H1 (cell line): ENCODE measurements at regions not wholly inside any gene's neighbourhood (a gene's known extent, or its start where the extent isn't known, plus 50 kb on each side); places are given as distances from the start of the nearest gene placed in this dataset.

Experiments used
- CTCF ChIA-PET: fragments of 300-600 bp; sonication (Branson Sonifier 250); formaldehyde crosslinking; loops from one replicate; lab custom pipeline; 2021; ENCODE audit not compliant: partially characterized antibody; lab: Charles Lee
- POLR2A ChIA-PET: fragments of 300-600 bp; sonication (Branson Sonifier 250); formaldehyde crosslinking; loops from one replicate; lab custom pipeline; 2021; ENCODE audit warnings: inconsistent platforms; ENCODE audit not compliant: partially characterized antibody; lab: Charles Lee
- DNase-seq, 2 experiments: peaks; one replicate each; pipeline versions ENCODE4 v3.0.0 to v3.0.0-alpha.2; 2010 to 2022; ENCODE audit warnings: low spot score in 2 of 2, low read depth in 1 of 2, mixed read lengths in 1 of 2
- FAIRE-seq: peaks from 2 replicates; lab custom pipeline; 2011; peaks lifted over from hg19 to GRCh38; lab: Jason Lieb, UNC
- H2AFZ ChIP-seq: 2 replicates; pipeline ENCODE4 v1.8.1; 2012; ENCODE audit warnings: low read length, inconsistent platforms
- H2AK5ac ChIP-seq: 2 replicates; pipeline ENCODE4 v1.6.1; 2013; ENCODE audit warnings: low read depth, low read length
- H2BK120ac ChIP-seq: replicated peaks from 2 replicates; pipeline ENCODE3; 2013; ENCODE audit warnings: low read depth, low read length, inconsistent platforms
- H2BK12ac ChIP-seq: 2 replicates; pipeline ENCODE4 v1.6.1; 2013; ENCODE audit warnings: low read depth, low read length
- H2BK15ac ChIP-seq: 2 replicates; pipeline ENCODE4 v1.6.1; 2013; ENCODE audit warnings: low read length
- H2BK20ac ChIP-seq: 2 replicates; pipeline ENCODE4 v1.6.1; 2013; ENCODE audit warnings: low read length
- H2BK5ac ChIP-seq: 2 replicates; pipeline ENCODE4 v1.6.1; 2013; ENCODE audit warnings: low read depth, low read length
- H3K14ac ChIP-seq: 2 replicates; pipeline ENCODE4 v1.6.1; 2013; ENCODE audit warnings: inconsistent platforms; ENCODE audit not compliant: insufficient read length
- H3K18ac ChIP-seq: 2 replicates; pipeline ENCODE4 v1.6.1; 2013; ENCODE audit warnings: low read length; ENCODE audit errors: extremely low read depth
- H3K23ac ChIP-seq: 2 replicates; pipeline ENCODE4 v1.6.1; 2013; ENCODE audit warnings: inconsistent platforms; ENCODE audit not compliant: insufficient read length
- H3K23me2 ChIP-seq: 2 replicates; pipeline ENCODE4 v1.6.1; 2013; ENCODE audit warnings: low read depth, low read length
- H3K27ac ChIP-seq: 2 replicates; pipeline ENCODE4 v1.6.1; 2011; ENCODE audit warnings: low read depth, low read length, inconsistent platforms
- H3K27me3 ChIP-seq, 4 experiments: replicated peaks in 1 of 4; 1 replicate in 1 of 4; 2 replicates in 3 of 4; pipeline versions ENCODE4 v1.6.1 to v1.8.1; 2011 to 2013; ENCODE audit warnings: low read length in 3 of 4, mild to moderate bottlenecking in 3 of 4, inconsistent platforms in 2 of 4, mixed read lengths in 2 of 4, moderate library complexity in 1 of 4; ENCODE audit not compliant: control insufficient read depth in 3 of 4, insufficient read depth in 3 of 4; ENCODE audit errors: extremely low read depth in 1 of 4
- H3K36me3 ChIP-seq, 4 experiments: 2 replicates each; pipeline versions ENCODE4 v1.6.1 to v1.8.1; 2011 to 2013; ENCODE audit warnings: mild to moderate bottlenecking in 4 of 4, low read length in 3 of 4, moderate library complexity in 2 of 4, control low read depth in 1 of 4, inconsistent platforms in 1 of 4; ENCODE audit not compliant: insufficient read depth in 4 of 4, control insufficient read depth in 2 of 4
- H3K4ac ChIP-seq: replicated peaks from 2 replicates; pipeline ENCODE3; 2013; ENCODE audit warnings: low read length, low read depth, mixed read lengths, inconsistent platforms; ENCODE audit not compliant: insufficient read length
- H3K4me1 ChIP-seq, 4 experiments: replicated peaks in 1 of 4; 1 replicate in 1 of 4; 2 replicates in 3 of 4; pipeline versions ENCODE4 v1.6.1 to v1.8.1; 2011 to 2013; ENCODE audit warnings: low read length in 3 of 4, inconsistent platforms in 2 of 4, mixed read lengths in 1 of 4; ENCODE audit not compliant: insufficient read depth in 4 of 4, control insufficient read depth in 3 of 4
- H3K4me2 ChIP-seq, 2 experiments: 2 replicates each; pipeline versions ENCODE4 v1.6.1 to v1.8.1; 2011 to 2013; ENCODE audit warnings: low read depth in 2 of 2, low read length in 2 of 2, control low read depth in 1 of 2, inconsistent platforms in 1 of 2, mild to moderate bottlenecking in 1 of 2; ENCODE audit not compliant: insufficient read depth in 1 of 2
- H3K4me3 ChIP-seq, 4 experiments: fragments of 200-600, 300-600 bp in 1 of 4; sonication (generic), shearing (Covaris generic), sonication (Bioruptor Twin) in 1 of 4; 2 replicates each; pipeline versions ENCODE4 v1.5.1 to v1.8.1; 2011 to 2016; ENCODE audit warnings: low read length in 4 of 4, low read depth in 3 of 4, control low read depth in 2 of 4, inconsistent platforms in 2 of 4, mild to moderate bottlenecking in 2 of 4, mixed read lengths in 1 of 4, moderate library complexity in 1 of 4; ENCODE audit not compliant: insufficient read depth in 2 of 4; ENCODE audit errors: extremely low read depth in 1 of 4
- H3K56ac ChIP-seq: replicated peaks from 2 replicates; pipeline ENCODE3; 2013; ENCODE audit warnings: low read depth, mild to moderate bottlenecking, mixed read lengths, low read length, inconsistent platforms; ENCODE audit not compliant: insufficient read length
- H3K79me1 ChIP-seq: 2 replicates; pipeline ENCODE4 v1.6.1; 2013; ENCODE audit warnings: low read depth, low read length, control low read depth
- H3K79me2 ChIP-seq, 2 experiments: 2 replicates each; pipeline versions ENCODE4 v1.6.1 to v1.8.1; 2012 to 2013; ENCODE audit warnings: low read length in 2 of 2, mild to moderate bottlenecking in 2 of 2, inconsistent platforms in 1 of 2; ENCODE audit not compliant: insufficient read depth in 2 of 2, control insufficient read depth in 1 of 2
- H3K9ac ChIP-seq, 4 experiments: replicated peaks in 1 of 4; 1 replicate in 1 of 4; 2 replicates in 3 of 4; pipeline versions ENCODE4 v1.6.1 to v1.8.1; 2011 to 2013; ENCODE audit warnings: low read depth in 3 of 4, low read length in 3 of 4, control low read depth in 2 of 4, mild to moderate bottlenecking in 2 of 4, moderate library complexity in 2 of 4, inconsistent platforms in 1 of 4; ENCODE audit errors: extremely low read depth in 1 of 4
- H3K9me3 ChIP-seq, 2 experiments: 2 replicates each; pipeline versions ENCODE4 v1.6.1 to v1.8.1; 2012 to 2013; ENCODE audit warnings: mild to moderate bottlenecking in 2 of 2, moderate library complexity in 2 of 2, control low read depth in 1 of 2, inconsistent platforms in 1 of 2, low read depth in 1 of 2, low read length in 1 of 2, mixed read lengths in 1 of 2; ENCODE audit not compliant: insufficient read depth in 2 of 2
- H4K20me1 ChIP-seq, 2 experiments: replicated peaks in 1 of 2; 2 replicates each; pipeline versions ENCODE3 to v1.8.1; 2011 to 2013; ENCODE audit warnings: inconsistent platforms in 2 of 2, low read length in 2 of 2, mild to moderate bottlenecking in 1 of 2; ENCODE audit not compliant: insufficient read depth in 2 of 2, control insufficient read depth in 1 of 2
- H4K5ac ChIP-seq: 2 replicates; pipeline ENCODE4 v1.6.1; 2013; ENCODE audit warnings: low read length, low read depth, mixed read lengths, inconsistent platforms; ENCODE audit not compliant: insufficient read length
- H4K8ac ChIP-seq: 2 replicates; pipeline ENCODE4 v1.8.0; 2013; ENCODE audit warnings: mild to moderate bottlenecking, moderate library complexity, low read length, inconsistent platforms; ENCODE audit not compliant: insufficient read depth; ENCODE audit errors: extremely low read depth
- H4K91ac ChIP-seq: replicated peaks from 2 replicates; pipeline ENCODE3; 2013; ENCODE audit warnings: low read length, mixed read lengths, inconsistent platforms; ENCODE audit not compliant: insufficient read length
- ATF2 ChIP-seq: IDR thresholded peaks from 2 replicates; pipeline ENCODE4 v1.6.1; 2012; ENCODE audit warnings: low read length, inconsistent platforms
- ATF3 ChIP-seq: IDR thresholded peaks from 2 replicates; pipeline ENCODE4 v1.6.1; 2011; ENCODE audit warnings: low read depth, mild to moderate bottlenecking, low read length; ENCODE audit not compliant: insufficient read depth
- BCL11A ChIP-seq, 2 experiments: IDR thresholded peaks; one replicate each; pipeline ENCODE4 v1.6.1; 2011; ENCODE audit warnings: low read depth in 2 of 2, low read length in 2 of 2, mild to moderate bottlenecking in 2 of 2
- BRCA1 ChIP-seq: IDR thresholded peaks from 2 replicates; pipeline ENCODE4 v1.6.1; 2012; ENCODE audit warnings: low read depth, low read length, improper control_type of control experiment
- CBX5 ChIP-seq: fragments of 300-800, 300-1000 bp; sonication (generic); IDR thresholded peaks from 2 replicates; pipeline ENCODE4 v1.7.1; 2016; ENCODE audit warnings: antibody characterized with exemption, low read length, low read depth
- EP300 ChIP-seq, 2 experiments: IDR thresholded peaks; 1 replicate in 1 of 2; 2 replicates in 1 of 2; pipeline ENCODE4 v1.6.1; 2011 to 2012; ENCODE audit warnings: low read depth in 2 of 2, low read length in 2 of 2, mild to moderate bottlenecking in 2 of 2, borderline replicate concordance in 1 of 2, inconsistent platforms in 1 of 2, moderate library complexity in 1 of 2
- FOSL1 ChIP-seq: IDR thresholded peaks from 2 replicates; pipeline ENCODE4 v1.6.1; 2011; ENCODE audit warnings: mild to moderate bottlenecking, low read depth, low read length, moderate library complexity; ENCODE audit not compliant: insufficient read depth
- MAFK ChIP-seq: IDR thresholded peaks from 2 replicates; pipeline ENCODE4 v1.6.1; 2012; ENCODE audit warnings: low read depth, mild to moderate bottlenecking, improper control_type of control experiment, low read length
- NRF1 ChIP-seq: IDR thresholded peaks from 2 replicates; pipeline ENCODE4 v1.6.1; 2011; ENCODE audit warnings: mild to moderate bottlenecking, low read depth, low read length, improper control_type of control experiment
- POLR2AphosphoS5 ChIP-seq: IDR thresholded peaks from 2 replicates; pipeline ENCODE4 v1.6.1; 2011; ENCODE audit warnings: low read depth, low read length
- SUZ12 ChIP-seq: fragments of 200-600 bp; sonication (generic); IDR thresholded peaks from 2 replicates; pipeline ENCODE4 v1.6.1; 2012; ENCODE audit warnings: mild to moderate bottlenecking, inconsistent platforms, low read length, moderate library complexity, mixed read lengths
- WGBS, 2 experiments: shearing (Covaris generic) in 1 of 2; methylation state at CpG; one replicate each; pipeline versions ENCODE4 v1.1.6 to v1.1.7; 2013 to 2015; ENCODE audit warnings: low lambda C conversion rate in 2 of 2, mixed read lengths in 2 of 2, inconsistent platforms in 1 of 2, low coverage in 1 of 2, missing lambda C conversion rate in 1 of 2; ENCODE audit not compliant: insufficient replicate concordance in 2 of 2, insufficient coverage in 1 of 2, insufficient read length in 1 of 2; ENCODE audit errors: extremely low coverage in 1 of 2, missing lambda C conversion rate in 1 of 2; 5-methylcytosine and 5-hydroxymethylcytosine counted together

GRCh38 chr7:113649556-113649955 lies 269.3 kb downstream of the PPP1R3A start:
- POLR2A ChIA-PET = no interaction called here
- TF ChIP-seq FOSL1 (no peak), MAFK (no peak), NRF1 (no peak), ATF2 (no peak), SUZ12 (no peak), EP300 (IDR thresholded peaks at IDR 0.05; ENCODE audit: borderline replicate concordance in 1 of 2, low read depth in 2 of 2, low read length in 2 of 2) (no peak), POLR2AphosphoS5 (no peak), CBX5 (no peak), BRCA1 (no peak), ATF3 (no peak), BCL11A (IDR thresholded peaks at IDR 0.05; ENCODE audit: low read depth in 2 of 2, low read length in 2 of 2) (no peak)

More at GRCh38 chr7:113649556-113649955, 269.3 kb downstream of the PPP1R3A start:
- H2BK12ac ChIP-seq = no peak overlapping the region
- H3K36me3 ChIP-seq = no peaks in the 10 kb centered on the region
- H3K14ac ChIP-seq = no peak overlapping the region
- no peak overlapping the region for H3K56ac ChIP-seq
- DNase-seq (no peak), FAIRE-seq (no peak)
- H4K5ac ChIP-seq = no peak overlapping the region
- no peak overlapping the region for H3K9ac ChIP-seq
- H2BK120ac ChIP-seq = no peak overlapping the region
- no peaks in the 10 kb centered on the region for H3K4me1 ChIP-seq
- H4K91ac ChIP-seq = no peak overlapping the region
- no peak overlapping the region for H3K4me3 ChIP-seq
- no peak overlapping the region for H3K23ac ChIP-seq
- no peak overlapping the region for H2AFZ ChIP-seq
- no peaks in the 10 kb centered on the region for H3K79me1 ChIP-seq
- no peaks in the 10 kb centered on the region for H3K23me2 ChIP-seq
- H4K8ac ChIP-seq = no peak overlapping the region
- no peak overlapping the region for H3K27ac ChIP-seq
- no peak overlapping the region for H3K18ac ChIP-seq
- H3K79me2 ChIP-seq = no peaks in the 10 kb centered on the region
- H3K9me3 ChIP-seq = peaks cover 20 to 21% of the 10 kb centered on the region in 2 experiments; a peak in 3 of 4 replicates
- WGBS, 2 experiments = 85% methylated on average over 1 of the region's 1 CpG; no CpG with 5 or more reads in 1 of the 2 experiments
- H3K4me2 ChIP-seq = no peak overlapping the region
- no peak overlapping the region for H2BK20ac ChIP-seq
- no peaks in the 10 kb centered on the region for H3K27me3 ChIP-seq
- H3K4ac ChIP-seq = no peak overlapping the region
- H2BK5ac ChIP-seq = no peak overlapping the region
- H2AK5ac ChIP-seq = no peak overlapping the region
- no peaks in the 10 kb centered on the region for H4K20me1 ChIP-seq
- CTCF ChIA-PET = no interaction called here
- H2BK15ac ChIP-seq = no peak overlapping the region
